Mesothelial cell of epicardium (in vitro differentiated cells): ENCODE measurements at regions not wholly inside any gene's neighbourhood (a gene's known extent, or its start where the extent isn't known, plus 50 kb on each side); places are given as distances from the start of the nearest gene placed in this dataset.

ENCODE experiments used
- DNase-seq, 2 experiments: peaks; one replicate each; pipeline ENCODE4 v3.0.0; 2021; ENCODE audit warnings: low spot score in 2 of 2; ENCODE audit not compliant: unreplicated experiment in 2 of 2
- H3K27ac Mint-ChIP-seq: 2 replicates; pipeline ENCODE4 v1.8.0; 2021; ENCODE audit warnings: mixed read lengths
- H3K27me3 Mint-ChIP-seq: 2 replicates; pipeline ENCODE4 v1.8.0; 2021; ENCODE audit warnings: low read depth, mixed read lengths
- H3K36me3 Mint-ChIP-seq: 2 replicates; pipeline ENCODE4 v1.8.0; 2021; ENCODE audit warnings: mixed read lengths
- H3K4me1 Mint-ChIP-seq: 2 replicates; pipeline ENCODE4 v1.8.0; 2021; ENCODE audit warnings: mixed read lengths
- H3K4me3 Mint-ChIP-seq: 2 replicates; pipeline ENCODE4 v1.8.0; 2021; ENCODE audit warnings: mild to moderate bottlenecking, moderate library complexity, mixed read lengths
- H3K9me3 Mint-ChIP-seq: 2 replicates; pipeline ENCODE4 v1.8.0; 2021; ENCODE audit warnings: mixed read lengths
- TF ChIP-seq, protein P1 (sequence below): fragments of 200-600 bp; sonication (generic); IDR thresholded peaks from one replicate; pipeline ENCODE4 v1.5.0; 2021; ENCODE audit warnings: antibody characterized with exemption; ENCODE audit not compliant: unreplicated experiment

DNA sequence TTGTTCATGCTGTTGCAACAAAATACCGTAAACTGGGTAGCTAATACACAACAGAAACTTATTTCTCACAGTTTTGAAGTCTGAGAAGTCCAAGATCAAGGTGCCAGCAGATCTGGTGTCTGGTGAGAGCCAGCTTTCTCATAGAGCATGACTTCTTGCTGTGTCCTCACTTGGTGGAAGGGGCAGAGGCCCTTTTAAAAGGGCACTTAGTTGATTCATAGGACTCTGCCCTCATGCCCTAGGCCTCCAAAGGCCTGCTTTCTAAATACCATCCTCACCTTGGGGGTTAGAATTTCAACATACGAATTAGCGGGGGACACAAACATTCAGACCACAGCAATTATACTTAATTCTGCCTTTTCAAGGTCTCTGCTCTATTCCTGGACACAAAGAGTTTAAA lies 52.3 kb upstream of the FDX1 start:
- Mint-ChIP-seq H3K4me1 (peaks cover 22% of the 10 kb centered on the region), H3K36me3 (no peaks in the 10 kb centered on the region), H3K27me3 (no peaks in the 10 kb centered on the region), H3K4me3 (no peak overlapping the region), H3K9me3 (peaks cover 3% of the 10 kb centered on the region), H3K27ac (no peak overlapping the region)
- DNase-seq: no peak
- TF ChIP-seq, protein P1, sequence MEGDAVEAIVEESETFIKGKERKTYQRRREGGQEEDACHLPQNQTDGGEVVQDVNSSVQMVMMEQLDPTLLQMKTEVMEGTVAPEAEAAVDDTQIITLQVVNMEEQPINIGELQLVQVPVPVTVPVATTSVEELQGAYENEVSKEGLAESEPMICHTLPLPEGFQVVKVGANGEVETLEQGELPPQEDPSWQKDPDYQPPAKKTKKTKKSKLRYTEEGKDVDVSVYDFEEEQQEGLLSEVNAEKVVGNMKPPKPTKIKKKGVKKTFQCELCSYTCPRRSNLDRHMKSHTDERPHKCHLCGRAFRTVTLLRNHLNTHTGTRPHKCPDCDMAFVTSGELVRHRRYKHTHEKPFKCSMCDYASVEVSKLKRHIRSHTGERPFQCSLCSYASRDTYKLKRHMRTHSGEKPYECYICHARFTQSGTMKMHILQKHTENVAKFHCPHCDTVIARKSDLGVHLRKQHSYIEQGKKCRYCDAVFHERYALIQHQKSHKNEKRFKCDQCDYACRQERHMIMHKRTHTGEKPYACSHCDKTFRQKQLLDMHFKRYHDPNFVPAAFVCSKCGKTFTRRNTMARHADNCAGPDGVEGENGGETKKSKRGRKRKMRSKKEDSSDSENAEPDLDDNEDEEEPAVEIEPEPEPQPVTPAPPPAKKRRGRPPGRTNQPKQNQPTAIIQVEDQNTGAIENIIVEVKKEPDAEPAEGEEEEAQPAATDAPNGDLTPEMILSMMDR: no peak

DNA sequence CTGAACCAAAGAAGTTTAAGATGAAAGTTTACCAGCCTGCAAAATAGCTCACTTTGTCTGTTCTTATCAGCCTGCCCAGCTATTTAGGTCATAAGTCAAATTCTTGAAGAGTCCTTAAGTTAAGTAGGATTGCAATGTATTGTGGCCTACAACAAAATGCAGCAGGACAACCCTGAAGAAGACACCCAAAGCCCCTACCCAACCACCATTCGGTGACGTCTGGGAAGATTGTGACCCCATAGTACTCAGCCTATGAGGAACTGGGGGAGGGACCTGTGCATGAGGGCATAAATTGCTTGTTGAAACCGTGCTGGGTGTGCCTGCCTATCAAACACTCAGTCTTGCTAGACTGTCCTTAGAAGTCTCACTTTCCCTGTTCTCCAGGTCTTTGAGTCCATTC lies 50.5 kb upstream of the FDX1 start:
- Mint-ChIP-seq H3K4me3 (no peak overlapping the region), H3K4me1 (peaks cover 12% of the 10 kb centered on the region), H3K9me3 (peaks cover 3% of the 10 kb centered on the region), H3K36me3 (no peaks in the 10 kb centered on the region), H3K27me3 (no peaks in the 10 kb centered on the region), H3K27ac (no peak overlapping the region)
- TF ChIP-seq, protein P1: no peak
- no peak for DNase-seq

DNA sequence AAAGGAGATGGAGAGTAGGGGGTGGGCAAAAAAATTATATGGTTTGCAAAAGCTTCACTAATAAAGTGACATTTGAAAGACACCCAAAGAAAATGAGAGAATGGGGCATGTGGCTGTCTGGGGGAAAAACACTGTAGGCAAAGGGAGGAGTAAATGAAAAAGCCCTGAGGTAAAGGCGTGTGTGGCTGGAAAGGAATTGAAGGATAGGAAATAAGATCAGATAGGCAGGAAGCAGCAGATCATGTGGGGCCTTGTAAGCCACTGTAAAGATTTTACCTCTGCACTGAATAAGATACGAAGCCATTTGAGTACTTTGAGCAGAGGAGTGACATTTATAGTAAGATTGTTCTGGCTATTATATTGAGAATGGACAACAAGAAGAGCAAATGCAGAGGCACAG lies 49.8 kb upstream of the FDX1 start:
- Mint-ChIP-seq H3K9me3 (peaks cover 3% of the 10 kb centered on the region), H3K4me3 (no peak overlapping the region), H3K36me3 (no peaks in the 10 kb centered on the region), H3K4me1 (peaks cover 12% of the 10 kb centered on the region), H3K27ac (no peak overlapping the region), H3K27me3 (no peaks in the 10 kb centered on the region)
- TF ChIP-seq, protein P1: no peak
- no peak for DNase-seq
